ENCODE measurements at regions not wholly inside any gene's neighbourhood (a gene's known extent, or its start where the extent isn't known, plus 50 kb on each side); places are given as distances from the start of the nearest gene placed in this dataset.

DNA sequence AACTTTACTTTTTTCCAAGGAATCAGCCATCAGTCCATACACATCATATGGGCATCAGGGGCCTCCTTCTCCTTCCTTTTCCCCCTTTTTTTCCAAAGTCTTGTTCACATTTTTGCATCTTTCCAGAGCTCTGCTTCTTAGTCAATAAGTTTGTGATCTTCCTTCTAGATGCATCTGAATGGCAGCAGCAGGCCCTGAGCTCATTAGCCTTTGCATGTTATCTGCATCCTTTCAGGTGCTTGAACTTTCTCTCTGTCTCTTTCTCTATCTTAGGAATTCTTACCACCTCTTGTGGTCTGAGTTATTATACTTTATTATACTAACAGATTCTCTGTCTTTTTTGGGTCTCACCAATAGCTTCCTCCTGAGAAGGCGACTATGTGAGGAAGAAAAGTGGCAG is 312.4 kb upstream of the FANCL start:
- DNase-seq (ENCODE audit: low read depth) = no peak

- DNase-seq (ENCODE audit: low read depth) = no peak
Measured at GRCh38 chr2:58545300-58546280, 304.5 kb upstream of the FANCL start.

- DNase-seq (ENCODE audit: low read depth) = no peak
Measured at GRCh38 chr2:58543442-58543841, 302.3 kb upstream of the FANCL start.

GRCh38 chr2:58541511-58541910 is 300.4 kb upstream of the FANCL start:
- no peak for DNase-seq (ENCODE audit: low read depth)

GRCh38 chr2:58540681-58541080 is 299.6 kb upstream of the FANCL start:
- DNase-seq (ENCODE audit: low read depth) = no peak

GRCh38 chr2:58539973-58540372 is 298.8 kb upstream of the FANCL start:
- DNase-seq (ENCODE audit: low read depth) = peak; percentile 9

- no peak for DNase-seq (ENCODE audit: low read depth)
Measured at GRCh38 chr2:58535990-58536389, 294.9 kb upstream of the FANCL start.

DNA sequence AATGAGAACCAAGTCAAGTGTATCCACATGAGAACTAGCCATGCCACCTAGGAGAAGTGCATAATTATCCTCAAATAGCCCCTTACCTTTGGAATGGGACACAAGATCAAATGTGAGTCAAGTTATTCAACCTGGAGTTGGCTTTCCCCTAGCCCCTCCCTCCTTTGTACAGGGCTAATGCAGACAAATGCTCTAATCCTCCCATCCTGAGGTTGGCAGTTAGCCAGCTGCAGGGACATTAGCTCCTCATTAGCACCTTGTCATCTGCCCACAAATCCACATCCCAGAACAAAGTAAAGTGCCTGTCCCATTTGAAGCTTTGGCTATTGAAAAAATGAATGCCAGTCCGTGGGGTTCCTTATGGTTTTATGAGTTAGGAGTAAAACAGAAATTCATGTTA is 294.1 kb upstream of the FANCL start:
- no peak for DNase-seq (ENCODE audit: low read depth)

GRCh38 chr2:58533376-58533775 is 292.3 kb upstream of the FANCL start:
- no peak for DNase-seq (ENCODE audit: low read depth)

DNA sequence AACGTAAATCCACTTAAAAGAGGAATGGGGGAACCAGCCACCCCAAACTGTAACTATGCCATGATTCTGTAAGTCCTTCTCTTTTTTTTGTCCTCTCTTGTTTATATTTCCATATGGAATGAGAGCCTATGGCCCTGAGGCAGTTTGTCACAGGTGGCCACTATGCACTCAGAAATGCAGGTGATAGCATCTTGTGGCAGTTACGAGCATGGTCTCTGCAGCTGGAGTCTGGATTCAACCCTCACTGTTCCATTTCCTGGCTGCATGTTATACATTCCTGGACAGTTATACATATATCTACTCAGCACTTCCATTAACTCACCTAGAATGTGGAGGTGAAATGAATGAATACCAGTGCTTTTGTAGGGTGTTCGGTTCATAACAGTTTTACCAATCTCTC is 291.5 kb upstream of the FANCL start:
- DNase-seq (ENCODE audit: low read depth) = no peak

GRCh38 chr2:58527647-58528046 is 286.5 kb upstream of the FANCL start:
- DNase-seq (ENCODE audit: low read depth) = no peak

DNA sequence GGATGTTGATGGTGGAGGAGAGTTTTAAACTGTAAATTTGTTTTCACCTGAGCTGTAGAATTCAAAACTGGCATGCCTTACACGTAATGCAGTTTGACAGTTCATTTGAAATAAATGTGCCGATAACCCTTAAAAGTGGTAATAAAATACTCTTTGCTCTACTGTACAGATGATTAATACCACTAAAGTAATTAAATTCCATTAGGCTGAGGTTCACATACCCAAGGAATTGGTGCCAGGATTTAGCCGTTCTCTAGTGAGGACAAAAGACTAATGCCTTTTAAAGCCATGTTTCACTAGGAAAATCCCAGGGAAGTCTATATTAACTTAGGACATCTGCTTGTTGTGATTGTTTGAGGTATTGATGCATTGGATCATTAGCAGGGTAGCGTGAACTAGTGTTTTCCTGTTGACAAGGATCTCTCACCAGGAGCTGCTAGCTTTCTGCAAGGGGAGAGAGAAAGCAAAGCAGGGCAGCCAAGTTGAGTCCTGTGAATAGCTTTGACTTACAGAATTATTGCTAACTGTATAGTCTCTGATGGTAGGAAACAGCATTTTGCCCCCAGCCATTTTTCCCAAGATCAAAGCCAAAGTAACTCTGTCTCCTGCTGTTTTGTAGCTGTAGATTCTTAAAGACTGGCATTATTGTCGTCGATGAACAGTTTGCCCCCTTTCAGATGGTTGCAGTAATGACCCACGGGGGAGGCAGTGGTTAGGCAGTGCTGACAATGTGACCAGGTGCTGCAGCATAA is 280.9 kb upstream of the FANCL start:
- peak; percentile 27 for DNase-seq (ENCODE audit: low read depth)

DNA sequence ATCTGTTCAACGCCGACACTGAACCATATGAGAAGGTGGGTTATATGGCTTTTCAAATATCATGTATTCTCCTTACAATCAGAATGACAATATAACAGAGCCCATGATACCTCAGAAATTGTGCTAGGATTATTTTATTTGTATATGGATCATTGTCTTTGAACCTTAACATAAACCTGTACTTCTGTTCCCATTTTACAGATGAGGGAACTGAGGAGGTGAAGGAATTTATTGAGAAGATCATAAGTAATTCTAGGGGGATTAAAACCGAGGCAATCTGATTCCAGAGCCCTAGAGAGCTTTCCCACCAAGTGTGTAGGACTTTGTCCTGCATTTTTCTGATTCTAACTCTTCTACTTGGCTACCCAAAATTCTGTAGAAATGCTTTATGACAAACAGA is 279.8 kb upstream of the FANCL start:
- no peak for DNase-seq (ENCODE audit: low read depth)

DNA sequence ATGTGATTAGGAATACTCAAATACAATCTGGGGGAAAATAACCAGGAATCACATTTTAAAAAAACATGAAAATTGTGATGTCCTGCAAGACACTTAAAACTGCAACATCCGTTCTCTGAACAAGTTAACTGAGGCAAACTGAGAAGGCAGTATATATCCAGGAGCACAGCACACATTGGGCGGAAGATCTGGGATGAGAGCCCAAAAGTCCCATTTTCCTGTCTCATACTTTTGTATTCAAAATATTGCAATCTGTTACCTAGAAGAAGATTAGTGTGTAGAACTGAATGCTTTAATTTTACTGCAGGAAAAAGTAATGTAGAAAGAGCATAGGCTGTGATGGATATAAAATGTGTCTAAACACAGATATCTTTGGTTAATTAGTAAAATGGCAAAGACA is 276.8 kb upstream of the FANCL start:
- DNase-seq (ENCODE audit: low read depth) = no peak

DNA sequence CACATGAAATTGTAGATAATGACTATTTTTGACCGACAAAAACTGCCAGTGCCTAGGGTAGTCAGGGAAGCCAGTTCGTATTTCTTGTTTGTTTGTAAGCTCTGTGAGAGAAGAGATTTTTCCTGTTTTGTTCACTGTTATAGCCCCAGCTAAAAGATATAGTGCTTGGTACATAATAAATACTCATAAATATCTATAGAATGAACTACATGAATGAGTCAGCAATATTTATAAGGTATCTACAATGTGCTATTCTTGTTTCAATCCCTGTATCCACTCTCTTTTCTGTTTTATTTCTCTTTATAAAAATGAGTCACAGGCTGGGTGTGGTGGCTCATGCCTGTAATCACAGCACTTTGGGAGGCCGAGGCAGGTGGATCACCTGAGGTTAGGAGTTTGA is 275.6 kb upstream of the FANCL start:
- no peak for DNase-seq (ENCODE audit: low read depth)

- DNase-seq (ENCODE audit: low read depth) = peak; percentile 9
Measured at GRCh38 chr2:58515827-58516573, 274.9 kb upstream of the FANCL start.

DNA sequence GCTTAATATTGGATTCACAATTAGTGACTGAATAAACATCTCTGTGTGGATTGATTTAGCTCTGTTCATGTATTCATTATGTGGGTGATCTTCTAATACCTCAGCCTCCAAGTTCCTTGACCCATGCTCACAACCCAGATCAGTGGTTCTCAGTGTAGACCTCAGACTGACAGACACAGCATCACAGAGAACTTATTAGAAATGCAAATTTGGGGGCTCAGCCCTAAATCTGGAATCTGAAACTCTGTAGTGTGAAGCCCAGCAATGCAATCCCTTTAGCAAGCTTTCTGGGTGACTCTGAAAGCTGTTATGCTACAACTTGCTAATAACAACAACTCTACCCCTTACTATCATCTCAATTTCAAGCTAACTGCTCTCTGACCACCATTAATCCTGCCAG is 273.1 kb upstream of the FANCL start:
- no peak for DNase-seq (ENCODE audit: low read depth)

GRCh38 chr2:58512878-58513277 is 271.8 kb upstream of the FANCL start:
- no peak for DNase-seq (ENCODE audit: low read depth)

GRCh38 chr2:58508006-58508405 is 266.9 kb upstream of the FANCL start:
- DNase-seq (ENCODE audit: low read depth) = no peak

- no peak for DNase-seq (ENCODE audit: low read depth)
Measured at GRCh38 chr2:58503918-58504317, 262.8 kb upstream of the FANCL start.

DNA sequence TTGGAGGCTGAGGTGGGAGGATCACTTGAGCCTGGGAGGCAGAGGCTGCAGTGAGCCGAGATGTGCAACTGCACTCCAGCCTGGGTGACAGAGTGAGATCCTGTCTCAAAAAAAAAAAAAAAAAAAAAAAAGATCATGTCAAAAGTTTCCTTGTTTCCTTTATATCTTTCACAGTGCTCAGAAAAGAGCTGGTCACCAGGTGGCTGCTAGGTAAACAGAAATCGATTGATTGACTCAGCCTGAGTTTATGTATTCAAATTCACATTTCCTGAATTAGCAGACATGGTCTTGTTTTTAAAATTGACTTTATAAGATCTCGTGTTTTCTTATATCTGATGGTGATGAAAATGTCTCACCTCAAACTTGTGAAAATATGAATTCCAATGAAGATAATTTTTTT is 261.8 kb upstream of the FANCL start:
- no peak for DNase-seq (ENCODE audit: low read depth)

DNA sequence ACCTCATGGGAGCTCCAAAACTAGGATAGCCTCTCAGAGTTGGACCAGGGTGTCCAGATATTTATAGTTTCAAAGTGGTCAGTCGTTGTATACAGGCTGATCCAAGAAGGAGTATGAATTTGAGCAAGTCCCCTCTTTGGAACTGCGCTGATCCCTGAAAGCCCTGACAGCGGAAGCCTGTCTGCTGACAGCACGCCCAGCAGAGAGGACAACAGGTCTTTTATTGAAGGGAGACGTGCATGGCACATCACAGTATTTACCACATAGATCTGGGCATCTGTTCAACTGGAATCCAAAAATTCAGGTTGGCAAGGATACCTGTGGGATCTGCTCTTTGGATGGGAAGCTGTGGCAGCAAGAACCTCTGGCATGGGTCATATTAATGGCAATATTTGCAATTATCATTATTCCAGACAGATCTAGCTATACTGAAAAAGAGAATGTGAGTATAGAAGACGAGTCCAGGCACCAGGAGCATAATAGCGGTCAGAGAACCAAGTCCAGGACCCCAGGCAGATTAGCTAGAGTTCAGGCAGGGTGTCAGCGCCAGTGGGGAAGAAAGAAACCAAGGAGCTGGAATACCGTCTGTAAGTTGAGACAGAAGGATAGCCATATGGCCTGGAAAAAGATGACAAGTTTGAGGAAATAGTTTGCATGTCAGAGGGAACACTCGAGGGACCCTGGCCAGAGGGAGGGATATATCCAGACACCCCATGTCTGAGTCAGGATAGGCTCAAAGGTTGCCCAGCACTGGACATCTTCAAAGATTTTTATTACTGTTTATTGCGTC is 260.4 kb upstream of the FANCL start:
- DNase-seq (ENCODE audit: low read depth) = no peak
